SK-N-SH treated with all-trans-retinoic acid at 6 μM for 48 hours (cell line): ENCODE measurements at regions not wholly inside any gene's neighbourhood (a gene's known extent, or its start where the extent isn't known, plus 50 kb on each side); places are given as distances from the start of the nearest gene placed in this dataset.

Experiments
- ATAC-seq: fragments of 200-7000 bp; cut with Tn5 transposase; 3 replicates; pipeline ENCODE4 v1.9.1; 2020; ENCODE audit warnings: mild to moderate bottlenecking, moderate library complexity
- ARNTL ChIP-seq: fragments of 450-650 bp; formaldehyde crosslinking; IDR thresholded peaks from 2 replicates; pipeline ENCODE4 v1.5.0; 2020; ENCODE audit warnings: low read depth, mild to moderate bottlenecking, moderate library complexity, borderline replicate concordance
- BACH2 ChIP-seq: fragments of 250-450 bp; sonication (Bioruptor Pico); IDR thresholded peaks from 2 replicates; pipeline ENCODE4 v1.9.0; 2021; ENCODE audit warnings: mild to moderate bottlenecking, borderline replicate concordance
- CSDC2 ChIP-seq: fragments of 250-450 bp; sonication (Bioruptor Pico); IDR thresholded peaks from 2 replicates; pipeline ENCODE4 v1.5.0; 2020; ENCODE audit warnings: mild to moderate bottlenecking, moderate library complexity
- CSRNP3 ChIP-seq: fragments of 250-450 bp; sonication (Bioruptor Pico); IDR thresholded peaks from 2 replicates; pipeline ENCODE4 v1.5.1; 2021; ENCODE audit warnings: mild to moderate bottlenecking, moderate library complexity
- ISL1 ChIP-seq: fragments of 250-450 bp; sonication (Bioruptor Pico); IDR thresholded peaks from 2 replicates; pipeline ENCODE4 v2.1.2; 2022; ENCODE audit warnings: mild to moderate bottlenecking, moderate library complexity
- OSR1 ChIP-seq: fragments of 250-450 bp; sonication (Bioruptor Pico); IDR thresholded peaks from 2 replicates; pipeline ENCODE4 v1.8.0; 2022; ENCODE audit warnings: moderate library complexity, mild to moderate bottlenecking, inconsistent platforms
- PATZ1 ChIP-seq: fragments of 250-450 bp; sonication (Bioruptor Pico); IDR thresholded peaks from 2 replicates; pipeline ENCODE4 v1.8.0; 2020; ENCODE audit warnings: mild to moderate bottlenecking, moderate library complexity, borderline replicate concordance
- PPARA ChIP-seq: fragments of 250-450 bp; sonication (Bioruptor Pico); IDR thresholded peaks from 2 replicates; pipeline ENCODE4 v1.5.0; 2020; ENCODE audit warnings: mild to moderate bottlenecking, borderline replicate concordance
- RARB ChIP-seq: fragments of 250-450 bp; sonication (Bioruptor Pico); IDR thresholded peaks from 2 replicates; pipeline ENCODE4 v1.8.0; 2021; ENCODE audit warnings: mild to moderate bottlenecking, moderate library complexity
- SNAI2 ChIP-seq: fragments of 250-450 bp; sonication (Bioruptor Pico); IDR thresholded peaks from 2 replicates; pipeline ENCODE4 v1.5.0; 2020; ENCODE audit warnings: mild to moderate bottlenecking, moderate library complexity
- TCF4 ChIP-seq: fragments of 250-450 bp; sonication (Bioruptor Pico); IDR thresholded peaks from 2 replicates; pipeline ENCODE4 v1.8.0; 2021; ENCODE audit warnings: mild to moderate bottlenecking, moderate library complexity, borderline replicate concordance
- TSHZ2 ChIP-seq: fragments of 250-450 bp; sonication (Bioruptor Pico); IDR thresholded peaks from 2 replicates; pipeline ENCODE4 v1.5.0; 2020; ENCODE audit warnings: mild to moderate bottlenecking, moderate library complexity
- ZC3H10 ChIP-seq: fragments of 250-450 bp; sonication (Bioruptor Pico); IDR thresholded peaks from 2 replicates; pipeline ENCODE4 v1.5.1; 2021; ENCODE audit warnings: mild to moderate bottlenecking, moderate library complexity
- ZFP30 ChIP-seq: fragments of 450-650 bp; formaldehyde crosslinking; IDR thresholded peaks from 2 replicates; pipeline ENCODE4 v1.5.0; 2022; ENCODE audit warnings: mild to moderate bottlenecking, moderate library complexity
- ZNF565 ChIP-seq: fragments of 450-650 bp; formaldehyde crosslinking; conservative IDR thresholded peaks from 2 replicates; pipeline ENCODE4 v1.5.0; 2020; ENCODE audit warnings: low read depth, mild to moderate bottlenecking, moderate library complexity
- ZNF70 ChIP-seq: fragments of 450-650 bp; formaldehyde crosslinking; IDR thresholded peaks from 2 replicates; pipeline ENCODE4 v1.5.0; 2020; ENCODE audit warnings: mild to moderate bottlenecking, moderate library complexity
- TF ChIP-seq, protein P1 (sequence below): fragments of 250-450 bp; sonication (Bioruptor Pico); IDR thresholded peaks from 2 replicates; pipeline ENCODE4 v1.5.1; 2020; ENCODE audit warnings: low read depth, mild to moderate bottlenecking, moderate library complexity
- TF ChIP-seq, protein P2 (sequence below): fragments of 250-450 bp; sonication (Bioruptor Pico); IDR thresholded peaks from 2 replicates; pipeline ENCODE4 v1.8.0; 2021; ENCODE audit warnings: low read depth, mild to moderate bottlenecking, moderate library complexity, borderline replicate concordance

DNA sequence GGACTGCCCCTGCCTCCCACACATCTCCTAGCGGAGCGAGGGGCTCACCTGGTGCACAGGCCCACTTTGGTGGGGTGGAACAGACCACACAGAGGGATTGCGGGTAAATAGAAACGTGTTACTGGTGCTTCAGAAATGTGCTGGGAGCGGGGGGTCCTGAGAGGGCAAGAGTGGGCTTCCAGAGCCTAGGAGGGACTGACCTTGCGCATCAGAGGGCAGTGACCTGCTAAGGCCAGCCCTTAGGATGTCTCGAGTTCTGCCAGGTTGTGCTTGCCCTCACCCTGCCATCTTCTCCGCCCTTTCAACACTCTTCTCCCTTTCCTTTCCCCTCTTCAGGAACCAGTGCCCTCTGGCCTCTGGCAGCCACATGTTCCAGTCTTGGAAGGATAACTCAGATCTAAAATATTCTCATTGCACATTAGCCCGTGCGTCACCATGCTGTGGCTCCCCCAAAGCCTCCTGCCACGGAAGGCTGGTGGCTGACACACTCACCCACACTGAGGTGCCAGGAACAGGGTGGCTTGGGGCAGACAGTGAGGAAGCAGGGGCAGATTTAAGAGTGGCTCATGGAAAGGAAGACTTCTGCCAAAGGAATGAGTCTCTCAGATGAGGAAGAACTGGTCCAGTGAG is 89.6 kb downstream of the MCFD2 start:
- ATAC-seq = no peak; the same call in 2 of the 3 replicates

GRCh38 chr2:46825231-46825938 is 90.2 kb downstream of the MCFD2 start:
- no peak for TF ChIP-seq ISL1
- no peak for TF ChIP-seq ZFP30
- TF ChIP-seq PATZ1 (CRISPR knock-in tag) = no peak
- TF ChIP-seq RARB (CRISPR knock-in tag) = no peak
- TF ChIP-seq TCF4 = no peak
- no peak for TF ChIP-seq TSHZ2 (CRISPR knock-in tag)
- no peak for ATAC-seq

More for the DNA sequence above, 89.6 kb downstream of the MCFD2 start:
- no peak for TF ChIP-seq ZNF565
- no peak for TF ChIP-seq ZNF70 (CRISPR knock-in tag)
- TF ChIP-seq ARNTL (CRISPR knock-in tag) = no peak
- TF ChIP-seq CSDC2 (CRISPR knock-in tag) = no peak
- TF ChIP-seq OSR1 = no peak
- no peak for TF ChIP-seq PPARA
- TF ChIP-seq ZC3H10 (CRISPR knock-in tag) = no peak
- TF ChIP-seq BACH2 (CRISPR knock-in tag) = no peak
- no peak for TF ChIP-seq ISL1
- no peak for TF ChIP-seq ZFP30
- no peak for TF ChIP-seq CSRNP3 (CRISPR knock-in tag)
- no peak for TF ChIP-seq SNAI2 (CRISPR knock-in tag)
- no peak for TF ChIP-seq TCF4
- TF ChIP-seq, protein P1, sequence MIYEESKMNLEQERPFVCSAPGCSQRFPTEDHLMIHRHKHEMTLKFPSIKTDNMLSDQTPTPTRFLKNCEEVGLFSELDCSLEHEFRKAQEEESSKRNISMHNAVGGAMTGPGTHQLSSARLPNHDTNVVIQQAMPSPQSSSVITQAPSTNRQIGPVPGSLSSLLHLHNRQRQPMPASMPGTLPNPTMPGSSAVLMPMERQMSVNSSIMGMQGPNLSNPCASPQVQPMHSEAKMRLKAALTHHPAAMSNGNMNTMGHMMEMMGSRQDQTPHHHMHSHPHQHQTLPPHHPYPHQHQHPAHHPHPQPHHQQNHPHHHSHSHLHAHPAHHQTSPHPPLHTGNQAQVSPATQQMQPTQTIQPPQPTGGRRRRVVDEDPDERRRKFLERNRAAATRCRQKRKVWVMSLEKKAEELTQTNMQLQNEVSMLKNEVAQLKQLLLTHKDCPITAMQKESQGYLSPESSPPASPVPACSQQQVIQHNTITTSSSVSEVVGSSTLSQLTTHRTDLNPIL (CRISPR knock-in tag) = no peak
- TF ChIP-seq, protein P2, sequence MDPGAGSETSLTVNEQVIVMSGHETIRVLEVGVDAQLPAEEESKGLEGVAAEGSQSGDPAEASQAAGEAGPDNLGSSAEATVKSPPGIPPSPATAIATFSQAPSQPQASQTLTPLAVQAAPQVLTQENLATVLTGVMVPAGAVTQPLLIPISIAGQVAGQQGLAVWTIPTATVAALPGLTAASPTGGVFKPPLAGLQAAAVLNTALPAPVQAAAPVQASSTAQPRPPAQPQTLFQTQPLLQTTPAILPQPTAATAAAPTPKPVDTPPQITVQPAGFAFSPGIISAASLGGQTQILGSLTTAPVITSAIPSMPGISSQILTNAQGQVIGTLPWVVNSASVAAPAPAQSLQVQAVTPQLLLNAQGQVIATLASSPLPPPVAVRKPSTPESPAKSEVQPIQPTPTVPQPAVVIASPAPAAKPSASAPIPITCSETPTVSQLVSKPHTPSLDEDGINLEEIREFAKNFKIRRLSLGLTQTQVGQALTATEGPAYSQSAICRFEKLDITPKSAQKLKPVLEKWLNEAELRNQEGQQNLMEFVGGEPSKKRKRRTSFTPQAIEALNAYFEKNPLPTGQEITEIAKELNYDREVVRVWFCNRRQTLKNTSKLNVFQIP (CRISPR knock-in tag) = no peak
- no peak for TF ChIP-seq TSHZ2 (CRISPR knock-in tag)
- no peak for TF ChIP-seq RARB (CRISPR knock-in tag)
